ENCODE measurements at regions not wholly inside any gene's neighbourhood (a gene's known extent, or its start where the extent isn't known, plus 50 kb on each side); places are given as distances from the start of the nearest gene placed in this dataset.

DNA sequence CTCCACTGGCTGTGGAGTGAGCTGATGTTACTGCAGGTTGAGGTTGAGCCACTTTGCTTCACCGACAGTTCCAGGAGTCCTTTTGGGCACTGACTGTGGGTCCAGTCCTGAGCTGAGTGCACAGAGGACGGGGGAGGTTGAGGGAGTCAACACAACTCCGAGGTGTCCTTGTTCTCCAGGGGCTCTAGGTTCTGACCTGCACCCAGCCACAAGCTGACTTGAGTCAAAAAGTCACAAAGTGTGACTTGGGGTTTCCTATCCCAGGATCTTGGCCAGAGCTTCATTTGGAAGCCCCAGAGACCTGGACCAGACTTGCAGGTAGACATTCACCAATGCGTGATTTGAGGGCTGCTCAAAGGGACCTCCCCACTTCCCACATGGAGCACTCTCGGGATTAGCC lies 95.0 kb downstream of the FAM43A start:
- no peak overlapping the region for H3K4me3 ChIP-seq (ENCODE audit: insufficient read depth in 1 of 2, low read depth in 1 of 2, low read length in 2 of 2)
- no peak for DNase-seq
- no peak overlapping the region for H2BK120ac ChIP-seq (ENCODE audit: low read depth, low read length)
- peak overlapping the region in 1 of 2 experiments; percentile 26 for H3K14ac ChIP-seq (ENCODE audit: low read length in 2 of 2)
- no peak overlapping the region for H3K4me2 ChIP-seq (ENCODE audit: low read length, poor library complexity, severe bottlenecking)
- 95% methylated on average over 5 of the region's 5 CpGs for WGBS
- H3K18ac ChIP-seq (ENCODE audit: low read depth in 1 of 2, low read length in 2 of 2): no peak overlapping the region
- H3K27me3 ChIP-seq (ENCODE audit: control insufficient read depth in 1 of 2, insufficient read depth in 1 of 2, low read length in 2 of 2): peaks cover 29% of the 10 kb centered on the region in 2 experiments
- peaks cover 6% of the 10 kb centered on the region for H3K4me1 ChIP-seq (ENCODE audit: control insufficient read depth, insufficient read depth, low read depth, low read length)
- H2BK12ac ChIP-seq (ENCODE audit: low read length in 2 of 2): no peak overlapping the region
- no peak overlapping the region for H2BK5ac ChIP-seq (ENCODE audit: low read depth, low read length, poor library complexity, severe bottlenecking)
- no peaks in the 10 kb centered on the region for H3K79me1 ChIP-seq (replicated peaks; ENCODE audit: low read length, poor library complexity, severe bottlenecking)
- H3K9me3 ChIP-seq (ENCODE audit: control insufficient read depth, low read length): no peaks in the 10 kb centered on the region
- H4K8ac ChIP-seq (ENCODE audit: low read length): no peak overlapping the region
- H2AK5ac ChIP-seq (ENCODE audit: low read length, severe bottlenecking): no peak overlapping the region
- H3K4ac ChIP-seq (ENCODE audit: low read depth in 1 of 2, low read length in 2 of 2): no peak overlapping the region
- no peak overlapping the region for H3K23ac ChIP-seq (ENCODE audit: low read length in 2 of 2)
- no peak overlapping the region for H3K9ac ChIP-seq (ENCODE audit: low read length)
- no peak overlapping the region for H4K91ac ChIP-seq (ENCODE audit: low read length)
- H2AFZ ChIP-seq (ENCODE audit: low read depth, low read length): no peak overlapping the region
- no peak overlapping the region for H2BK15ac ChIP-seq (ENCODE audit: low read depth, poor library complexity, severe bottlenecking)
- H3K36me3 ChIP-seq (ENCODE audit: control insufficient read depth in 1 of 2, insufficient read depth in 2 of 2, low read depth in 1 of 2, low read length in 2 of 2): no peaks in the 10 kb centered on the region
- no peak overlapping the region for H3K27ac ChIP-seq (ENCODE audit: low read length, poor library complexity, severe bottlenecking)

DNA sequence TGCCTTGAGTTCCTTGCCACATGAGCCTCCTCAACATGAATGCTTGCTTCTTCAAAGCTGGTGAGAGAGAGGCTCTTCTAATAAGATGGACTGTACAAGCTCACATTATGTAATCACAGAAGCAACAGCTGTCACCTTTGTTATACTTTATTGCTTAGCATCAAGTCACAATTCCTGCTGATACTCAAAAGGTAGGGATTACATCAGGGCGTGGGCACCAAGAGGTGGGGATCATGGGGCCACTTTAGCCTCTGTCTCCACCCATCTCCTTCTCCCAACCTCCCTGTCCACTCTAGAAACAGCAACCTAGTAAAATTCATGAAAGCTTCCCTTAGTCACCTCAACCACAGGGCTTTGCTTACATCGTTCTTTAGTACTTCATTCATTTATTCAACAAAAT lies 95.9 kb downstream of the FAM43A start:
- H2BK5ac ChIP-seq (ENCODE audit: low read depth, low read length, poor library complexity, severe bottlenecking): no peak overlapping the region
- 84% methylated on average over 1 of the region's 2 CpGs for WGBS
- H3K14ac ChIP-seq (ENCODE audit: low read length in 2 of 2): no peak overlapping the region
- DNase-seq: no peak
- H4K91ac ChIP-seq (ENCODE audit: low read length): no peak overlapping the region
- H3K9me3 ChIP-seq (ENCODE audit: control insufficient read depth, low read length): no peaks in the 10 kb centered on the region
- H3K4me1 ChIP-seq (ENCODE audit: control insufficient read depth, insufficient read depth, low read depth, low read length): peaks cover 6% of the 10 kb centered on the region
- no peak overlapping the region for H2AK5ac ChIP-seq (ENCODE audit: low read length, severe bottlenecking)
- no peak overlapping the region for H3K27ac ChIP-seq (ENCODE audit: low read length, poor library complexity, severe bottlenecking)
- no peak overlapping the region for H2BK12ac ChIP-seq (ENCODE audit: low read length in 2 of 2)
- no peak overlapping the region for H2BK15ac ChIP-seq (ENCODE audit: low read depth, poor library complexity, severe bottlenecking)
- no peak overlapping the region for H3K18ac ChIP-seq (ENCODE audit: low read depth in 1 of 2, low read length in 2 of 2)
- H3K27me3 ChIP-seq (ENCODE audit: control insufficient read depth in 1 of 2, insufficient read depth in 1 of 2, low read length in 2 of 2): peaks cover 24 to 25% of the 10 kb centered on the region in 2 experiments
- H4K8ac ChIP-seq (ENCODE audit: low read length): no peak overlapping the region
- no peak overlapping the region for H2BK120ac ChIP-seq (ENCODE audit: low read depth, low read length)
- H3K4ac ChIP-seq (ENCODE audit: low read depth in 1 of 2, low read length in 2 of 2): no peak overlapping the region
- no peak overlapping the region for H3K4me2 ChIP-seq (ENCODE audit: low read length, poor library complexity, severe bottlenecking)
- H3K23ac ChIP-seq (ENCODE audit: low read length in 2 of 2): no peak overlapping the region
- no peak overlapping the region for H3K4me3 ChIP-seq (ENCODE audit: insufficient read depth in 1 of 2, low read depth in 1 of 2, low read length in 2 of 2)
- no peak overlapping the region for H2AFZ ChIP-seq (ENCODE audit: low read depth, low read length)
- no peak overlapping the region for H3K9ac ChIP-seq (ENCODE audit: low read length)
- no peaks in the 10 kb centered on the region for H3K36me3 ChIP-seq (ENCODE audit: control insufficient read depth in 1 of 2, insufficient read depth in 2 of 2, low read depth in 1 of 2, low read length in 2 of 2)
- H3K79me1 ChIP-seq (replicated peaks; ENCODE audit: low read length, poor library complexity, severe bottlenecking): no peaks in the 10 kb centered on the region

DNA sequence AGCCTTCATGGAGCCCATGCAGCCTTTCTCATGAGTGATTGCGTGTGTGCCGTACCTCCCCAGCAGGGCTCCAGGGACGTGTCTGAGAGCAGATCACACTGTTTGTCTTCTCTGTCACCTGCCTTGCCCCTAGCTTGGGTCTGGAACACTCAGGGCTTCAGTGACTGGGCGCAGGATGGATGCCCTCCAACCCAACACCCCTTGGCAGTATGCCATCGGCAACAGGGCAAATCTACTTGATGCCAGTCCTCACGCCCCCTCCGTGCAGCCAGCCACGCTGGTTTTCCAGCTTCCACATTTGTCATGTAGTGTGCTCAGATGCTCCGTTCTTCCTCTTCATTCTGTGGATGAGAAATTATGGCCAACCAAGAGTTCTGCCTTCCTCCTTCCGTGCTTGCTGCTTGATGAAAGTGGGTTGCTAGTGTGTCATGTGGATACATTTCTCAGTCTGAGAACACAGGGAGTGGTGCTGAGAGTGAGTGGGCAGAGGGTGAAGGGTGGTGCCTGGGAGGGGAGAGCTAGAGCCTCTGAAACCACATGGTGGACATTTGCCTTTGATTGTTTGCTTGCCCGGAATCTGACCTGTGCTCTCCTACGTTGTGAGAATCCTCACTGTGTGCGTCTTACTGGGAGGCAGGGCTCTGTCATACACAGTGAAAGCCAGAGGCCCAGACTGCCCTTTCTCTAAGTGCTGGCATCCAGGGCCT lies 97.2 kb downstream of the FAM43A start:
- H3K4me3 ChIP-seq (ENCODE audit: insufficient read depth in 1 of 2, low read depth in 1 of 2, low read length in 2 of 2): no peak overlapping the region
- 92% methylated on average over 13 of the region's 13 CpGs for WGBS
- H3K4me1 ChIP-seq (ENCODE audit: control insufficient read depth, insufficient read depth, low read depth, low read length): peaks cover 6% of the 10 kb centered on the region
- H3K27ac ChIP-seq (ENCODE audit: low read length, poor library complexity, severe bottlenecking): no peak overlapping the region
- H3K79me1 ChIP-seq (replicated peaks; ENCODE audit: low read length, poor library complexity, severe bottlenecking): no peaks in the 10 kb centered on the region
- no peak overlapping the region for H2BK120ac ChIP-seq (ENCODE audit: low read depth, low read length)
- H2BK12ac ChIP-seq (ENCODE audit: low read length in 2 of 2): peak overlapping the region in 1 of 2 experiments; percentile 63
- H3K27me3 ChIP-seq (ENCODE audit: control insufficient read depth in 1 of 2, insufficient read depth in 1 of 2, low read length in 2 of 2): peaks cover 12 to 16% of the 10 kb centered on the region in 2 experiments
- no peaks in the 10 kb centered on the region for H3K36me3 ChIP-seq (ENCODE audit: control insufficient read depth in 1 of 2, insufficient read depth in 2 of 2, low read depth in 1 of 2, low read length in 2 of 2)
- no peak overlapping the region for H3K14ac ChIP-seq (ENCODE audit: low read length in 2 of 2)
- no peaks in the 10 kb centered on the region for H3K9me3 ChIP-seq (ENCODE audit: control insufficient read depth, low read length)
- DNase-seq: no peak
- H2AK5ac ChIP-seq (ENCODE audit: low read length, severe bottlenecking): no peak overlapping the region
- no peak overlapping the region for H3K18ac ChIP-seq (ENCODE audit: low read depth in 1 of 2, low read length in 2 of 2)
- H3K4ac ChIP-seq (ENCODE audit: low read depth in 1 of 2, low read length in 2 of 2): no peak overlapping the region
- no peak overlapping the region for H2BK15ac ChIP-seq (ENCODE audit: low read depth, poor library complexity, severe bottlenecking)
- H3K4me2 ChIP-seq (ENCODE audit: low read length, poor library complexity, severe bottlenecking): no peak overlapping the region
- no peak overlapping the region for H2BK5ac ChIP-seq (ENCODE audit: low read depth, low read length, poor library complexity, severe bottlenecking)
- peak overlapping the region; percentile 36 for H4K8ac ChIP-seq (ENCODE audit: low read length)
- H3K23ac ChIP-seq (ENCODE audit: low read length in 2 of 2): no peak overlapping the region
- no peak overlapping the region for H3K9ac ChIP-seq (ENCODE audit: low read length)
- H2AFZ ChIP-seq (ENCODE audit: low read depth, low read length): no peak overlapping the region
- H4K91ac ChIP-seq (ENCODE audit: low read length): no peak overlapping the region

DNA sequence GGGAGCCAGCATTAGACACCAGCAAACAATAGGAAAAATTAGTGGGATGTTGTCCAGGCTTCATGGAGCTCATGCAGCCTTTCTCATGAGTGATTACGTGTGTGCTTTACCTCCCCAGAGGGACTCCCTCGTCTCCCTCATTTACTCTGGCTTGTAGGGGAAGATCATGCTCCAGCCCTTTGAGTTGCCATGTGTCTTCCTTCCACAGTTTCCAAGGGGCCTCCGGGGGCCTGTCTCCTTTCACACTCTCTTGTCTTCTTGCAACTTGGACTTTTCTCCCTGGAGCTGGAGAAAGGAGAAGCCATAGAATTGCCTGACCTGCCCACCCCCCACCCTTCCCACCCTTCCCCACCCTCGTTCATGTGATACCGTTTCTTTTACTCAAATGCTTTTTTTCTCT lies 98.7 kb downstream of the FAM43A start:
- H4K8ac ChIP-seq (ENCODE audit: low read length): no peak overlapping the region
- peaks cover 3 to 20% of the 10 kb centered on the region in 2 experiments for H3K27me3 ChIP-seq (ENCODE audit: control insufficient read depth in 1 of 2, insufficient read depth in 1 of 2, low read length in 2 of 2)
- H3K9me3 ChIP-seq (ENCODE audit: control insufficient read depth, low read length): no peaks in the 10 kb centered on the region
- H2AFZ ChIP-seq (ENCODE audit: low read depth, low read length): no peak overlapping the region
- no peak overlapping the region for H2BK12ac ChIP-seq (ENCODE audit: low read length in 2 of 2)
- H2AK5ac ChIP-seq (ENCODE audit: low read length, severe bottlenecking): no peak overlapping the region
- H3K4me1 ChIP-seq (ENCODE audit: control insufficient read depth, insufficient read depth, low read depth, low read length): peaks cover 6% of the 10 kb centered on the region
- no peak overlapping the region for H3K4ac ChIP-seq (ENCODE audit: low read depth in 1 of 2, low read length in 2 of 2)
- no peak overlapping the region for H3K4me3 ChIP-seq (ENCODE audit: insufficient read depth in 1 of 2, low read depth in 1 of 2, low read length in 2 of 2)
- no peak for DNase-seq
- H3K36me3 ChIP-seq (ENCODE audit: control insufficient read depth in 1 of 2, insufficient read depth in 2 of 2, low read depth in 1 of 2, low read length in 2 of 2): no peaks in the 10 kb centered on the region
- no peak overlapping the region for H3K4me2 ChIP-seq (ENCODE audit: low read length, poor library complexity, severe bottlenecking)
- WGBS: 87% methylated on average over 5 of the region's 5 CpGs
- no peak overlapping the region for H3K18ac ChIP-seq (ENCODE audit: low read depth in 1 of 2, low read length in 2 of 2)
- no peak overlapping the region for H2BK15ac ChIP-seq (ENCODE audit: low read depth, poor library complexity, severe bottlenecking)
- H3K27ac ChIP-seq (ENCODE audit: low read length, poor library complexity, severe bottlenecking): no peak overlapping the region
- no peak overlapping the region for H3K14ac ChIP-seq (ENCODE audit: low read length in 2 of 2)
- H3K79me1 ChIP-seq (replicated peaks; ENCODE audit: low read length, poor library complexity, severe bottlenecking): no peaks in the 10 kb centered on the region
- no peak overlapping the region for H3K9ac ChIP-seq (ENCODE audit: low read length)
- H4K91ac ChIP-seq (ENCODE audit: low read length): no peak overlapping the region
- no peak overlapping the region for H2BK5ac ChIP-seq (ENCODE audit: low read depth, low read length, poor library complexity, severe bottlenecking)
- no peak overlapping the region for H3K23ac ChIP-seq (ENCODE audit: low read length in 2 of 2)
- no peak overlapping the region for H2BK120ac ChIP-seq (ENCODE audit: low read depth, low read length)

Data from mesenchymal stem cell (in vitro differentiated cells and primary cell).